Lower leg skin (tissue), 3 donors: ENCODE measurements at regions not wholly inside any gene's neighbourhood (a gene's known extent, or its start where the extent isn't known, plus 50 kb on each side); places are given as distances from the start of the nearest gene placed in this dataset.

ENCODE experiments used
- CTCF ChIP-seq, 3 donors: fragments of 450-650 bp; IDR thresholded peaks; one replicate each; pipeline ENCODE4 v1.5.1; 2016; ENCODE audit warnings: antibody characterized with exemption in 3 of 3, mild to moderate bottlenecking in 3 of 3, moderate library complexity in 2 of 3
- POLR2A ChIP-seq, 2 donors: fragments of 450-650 bp; IDR thresholded peaks; one replicate each; pipeline ENCODE4 v1.6.1; 2016 to 2017; ENCODE audit warnings: antibody characterized with exemption in 2 of 2, mild to moderate bottlenecking in 1 of 2, moderate library complexity in 1 of 2

DNA sequence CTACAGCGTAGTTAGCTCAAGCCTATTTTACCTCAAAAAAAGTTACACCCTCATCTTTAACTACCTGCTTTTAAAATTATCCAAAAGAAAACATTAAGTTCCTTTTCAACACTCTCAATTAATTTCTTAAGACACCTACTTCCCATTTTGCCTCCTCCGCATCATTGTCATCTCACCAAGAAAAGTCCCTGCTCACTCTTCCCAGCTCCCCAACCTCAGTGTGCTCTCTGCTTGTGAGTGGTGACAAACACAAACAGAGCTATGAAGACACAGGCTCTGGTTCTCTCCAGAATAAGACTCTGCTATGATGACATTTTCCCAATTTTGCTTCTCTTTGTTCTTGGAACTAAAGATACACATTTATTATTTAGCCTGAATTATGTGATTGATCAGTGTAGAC is 385.1 kb upstream of the HTR2A start:
- TF ChIP-seq CTCF (IDR thresholded peaks at IDR 0.05) (no peak), POLR2A (IDR thresholded peaks at IDR 0.05) (no peak)
